ENCODE measurements at regions not wholly inside any gene's neighbourhood (a gene's known extent, or its start where the extent isn't known, plus 50 kb on each side); places are given as distances from the start of the nearest gene placed in this dataset.

DNA sequence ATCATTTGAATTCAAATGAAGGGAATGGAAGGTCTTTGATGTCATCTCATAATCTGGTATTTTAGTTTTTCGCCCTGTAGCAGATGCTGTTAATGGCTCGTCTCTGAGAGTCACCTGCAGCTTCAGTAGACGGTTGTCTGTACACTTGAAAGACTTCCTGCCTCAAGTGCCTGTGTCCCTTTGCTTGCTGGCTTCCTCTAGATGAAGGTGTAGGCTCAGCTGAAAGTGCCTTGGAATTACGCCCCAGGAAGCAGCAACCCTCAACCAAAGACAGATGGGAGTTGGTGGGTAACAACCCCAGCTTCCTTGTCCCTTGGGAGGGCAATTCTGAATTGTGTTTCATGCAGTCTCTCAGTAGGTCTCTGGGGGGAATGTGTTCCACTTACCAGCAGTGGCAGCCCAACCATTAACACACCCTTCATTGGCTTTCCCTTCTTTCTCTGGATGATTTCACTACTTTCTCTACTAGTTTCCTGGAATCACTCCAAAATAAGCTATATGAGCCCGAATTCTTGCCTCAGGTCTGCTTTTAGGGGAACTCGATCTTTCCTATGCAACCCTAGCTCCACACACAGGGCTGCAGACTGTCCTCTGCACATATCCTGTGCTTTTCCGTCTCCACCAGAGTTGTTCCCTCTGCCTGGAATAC is 395.6 kb downstream of the DMAC1 start:
- Histone ChIP-seq H3K4me3 (ENCODE audit: low read depth, low read length) (no peak overlapping the region), H3K27ac (ENCODE audit: low read depth) (no peak overlapping the region), H3K36me3 (ENCODE audit: insufficient read depth) (no peaks in the 10 kb centered on the region), H3K4me1 (ENCODE audit: insufficient read depth) (no peaks in the 10 kb centered on the region)
- 78% methylated on average over 7 of the region's 7 CpGs for WGBS
- no peak for DNase-seq (ENCODE audit: extremely low spot score)

DNA sequence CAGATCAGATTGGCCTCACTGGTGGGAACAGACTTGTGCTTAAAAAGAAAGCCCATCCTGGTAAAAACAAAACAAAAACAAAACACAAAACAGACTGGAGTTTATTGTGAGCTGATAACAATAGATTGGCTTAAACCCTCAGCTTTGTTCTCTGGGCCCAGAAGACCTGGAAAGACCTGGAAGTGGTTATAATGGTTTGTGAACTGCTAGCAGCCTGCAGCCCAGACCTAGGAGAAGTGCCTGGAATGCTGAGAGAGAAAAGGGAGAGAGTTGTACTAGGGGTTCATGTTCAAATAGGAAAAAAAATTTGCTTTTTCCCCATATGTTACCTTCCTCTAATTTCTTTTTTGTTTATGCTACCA is 396.6 kb downstream of the DMAC1 start:
- Histone ChIP-seq H3K4me1 (ENCODE audit: insufficient read depth) (no peaks in the 10 kb centered on the region), H3K27ac (ENCODE audit: low read depth) (no peak overlapping the region), H3K4me3 (ENCODE audit: low read depth, low read length) (no peak overlapping the region), H3K36me3 (ENCODE audit: insufficient read depth) (no peaks in the 10 kb centered on the region)
- DNase-seq (ENCODE audit: extremely low spot score), result no peak

DNA sequence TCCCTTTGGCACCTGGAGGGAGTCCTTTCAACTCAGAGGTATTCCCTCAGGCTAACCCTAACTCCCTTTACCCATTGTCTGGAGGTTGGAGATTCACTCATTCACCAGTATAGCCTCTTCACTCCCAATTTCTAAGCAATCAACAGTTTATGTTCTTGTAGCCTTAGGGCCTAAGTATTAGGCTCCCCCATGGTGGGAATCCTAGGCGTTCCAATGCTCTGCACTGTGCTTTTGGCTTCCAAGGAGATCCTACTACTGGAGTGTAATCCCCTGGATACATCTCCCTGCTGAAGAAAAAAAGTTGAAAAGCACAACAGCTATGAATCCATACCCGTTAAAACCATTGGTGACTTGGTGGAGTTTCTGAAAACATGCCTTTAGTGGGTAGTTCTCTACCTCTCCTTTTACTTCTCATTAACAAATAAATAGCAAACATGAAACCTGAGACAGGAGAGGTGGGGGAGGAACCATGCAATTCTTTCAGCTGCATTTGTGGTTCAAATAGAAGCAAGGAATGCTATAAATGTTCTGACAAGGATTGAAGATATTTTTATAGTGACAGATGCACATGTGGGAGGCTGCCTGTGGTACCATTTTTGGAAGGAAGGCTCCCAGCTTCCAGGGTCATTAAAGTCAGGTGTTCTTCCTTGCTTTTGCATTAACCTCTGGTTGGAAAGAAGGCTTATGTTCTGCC is 397.1 kb downstream of the DMAC1 start:
- DNase-seq (ENCODE audit: extremely low spot score), result no peak
- Histone ChIP-seq H3K4me3 (ENCODE audit: low read depth, low read length) (no peak overlapping the region), H3K27ac (ENCODE audit: low read depth) (no peak overlapping the region), H3K4me1 (ENCODE audit: insufficient read depth) (no peaks in the 10 kb centered on the region), H3K36me3 (ENCODE audit: insufficient read depth) (no peaks in the 10 kb centered on the region)
- 15% methylated on average over 2 of the region's 2 CpGs for WGBS

DNA sequence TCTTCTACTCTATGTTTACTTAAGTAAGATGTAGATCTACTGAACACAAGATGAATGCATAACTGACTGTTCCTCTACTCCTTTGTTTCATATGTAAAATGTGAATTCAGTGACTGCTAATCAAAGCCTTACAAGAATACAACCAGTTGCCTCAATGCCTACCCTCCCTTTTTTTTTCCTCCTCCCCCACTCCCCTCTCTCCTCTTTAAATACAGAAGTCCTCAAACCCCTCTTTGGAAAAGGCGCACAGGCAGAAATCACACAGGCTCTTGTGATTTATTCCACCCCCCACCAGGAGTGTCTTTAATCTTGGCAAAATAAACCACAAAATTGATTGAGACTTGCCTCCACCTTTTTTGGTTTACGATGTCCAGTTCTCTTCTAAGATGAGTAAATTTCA is 398.5 kb downstream of the DMAC1 start:
- H3K36me3 ChIP-seq (ENCODE audit: insufficient read depth), result no peaks in the 10 kb centered on the region
- no peak for DNase-seq (ENCODE audit: extremely low spot score)
- H3K4me1 ChIP-seq (ENCODE audit: insufficient read depth), result no peaks in the 10 kb centered on the region
- H3K27ac ChIP-seq (ENCODE audit: low read depth), result no peak overlapping the region
- 98% methylated on average over 2 of the region's 2 CpGs for WGBS
- no peak overlapping the region for H3K4me3 ChIP-seq (ENCODE audit: low read depth, low read length)

DNA sequence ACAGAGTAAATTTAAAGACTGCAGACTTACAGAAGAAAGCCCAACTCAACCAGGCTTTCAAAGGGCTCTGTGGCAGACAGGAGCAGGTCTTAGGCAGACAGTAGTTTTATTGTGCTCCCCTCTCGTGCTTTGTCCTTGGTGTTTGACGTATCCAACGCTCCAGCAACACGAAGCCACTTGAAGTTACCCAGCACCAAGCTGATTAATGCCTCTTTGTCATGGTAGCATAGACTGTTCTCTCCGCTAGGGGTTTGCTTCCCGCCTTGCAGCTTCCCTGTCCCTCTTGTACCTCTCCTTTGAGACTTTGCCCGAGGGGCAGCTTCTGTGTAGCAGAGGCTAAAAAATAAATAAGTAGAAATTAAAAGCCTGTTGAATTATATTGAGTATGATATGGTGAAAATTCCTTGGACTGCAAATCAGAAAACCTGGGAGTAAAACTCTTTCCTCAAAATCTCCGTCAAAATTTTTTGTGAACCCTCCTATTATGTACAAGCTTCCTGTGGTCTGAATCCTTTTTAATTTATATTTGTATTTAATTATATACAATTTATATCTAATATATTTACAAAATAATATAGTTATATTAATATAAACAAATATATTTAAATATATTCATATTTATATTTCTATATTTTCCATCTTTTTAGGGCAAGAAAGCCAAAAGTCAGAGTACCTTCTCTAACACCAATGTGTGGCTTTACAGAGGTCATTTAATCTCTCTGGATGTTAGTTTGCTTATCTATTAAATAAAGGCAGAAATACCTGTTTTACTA is 405.4 kb downstream of the DMAC1 start:
- 89% methylated on average over 8 of the region's 8 CpGs for WGBS
- no peak for DNase-seq (ENCODE audit: extremely low spot score)
- H3K36me3 ChIP-seq (ENCODE audit: insufficient read depth), result no peaks in the 10 kb centered on the region
- H3K4me1 ChIP-seq (ENCODE audit: insufficient read depth), result no peaks in the 10 kb centered on the region
- H3K27ac ChIP-seq (ENCODE audit: low read depth), result no peak overlapping the region
- no peak overlapping the region for H3K4me3 ChIP-seq (ENCODE audit: low read depth, low read length)

DNA sequence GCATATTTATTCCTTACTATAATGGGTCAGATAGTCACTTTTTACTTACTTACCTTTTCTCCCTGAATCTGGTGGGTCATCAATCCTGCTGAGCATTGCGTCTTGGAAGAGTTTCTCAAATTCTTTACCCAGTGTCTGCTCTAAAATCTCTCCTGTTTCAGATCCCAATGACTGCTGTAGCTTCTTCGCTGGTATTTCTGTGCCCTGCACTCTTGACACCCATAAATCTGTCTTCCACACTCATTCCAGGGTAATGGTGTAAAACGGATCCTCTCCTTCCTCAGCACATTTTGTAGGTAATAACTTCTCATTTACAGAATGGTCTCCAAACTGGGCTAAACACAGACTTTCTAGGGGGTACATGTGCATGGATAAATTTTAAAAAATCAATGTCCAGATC is 407.4 kb downstream of the DMAC1 start:
- H3K4me3 ChIP-seq (ENCODE audit: low read depth, low read length), result no peak overlapping the region
- no peak overlapping the region for H3K27ac ChIP-seq (ENCODE audit: low read depth)
- no peak for DNase-seq (ENCODE audit: extremely low spot score)
- H3K4me1 ChIP-seq (ENCODE audit: insufficient read depth), result no peaks in the 10 kb centered on the region
- WGBS, result 80% methylated on average over 3 of the region's 3 CpGs
- H3K36me3 ChIP-seq (ENCODE audit: insufficient read depth), result no peaks in the 10 kb centered on the region

DNA sequence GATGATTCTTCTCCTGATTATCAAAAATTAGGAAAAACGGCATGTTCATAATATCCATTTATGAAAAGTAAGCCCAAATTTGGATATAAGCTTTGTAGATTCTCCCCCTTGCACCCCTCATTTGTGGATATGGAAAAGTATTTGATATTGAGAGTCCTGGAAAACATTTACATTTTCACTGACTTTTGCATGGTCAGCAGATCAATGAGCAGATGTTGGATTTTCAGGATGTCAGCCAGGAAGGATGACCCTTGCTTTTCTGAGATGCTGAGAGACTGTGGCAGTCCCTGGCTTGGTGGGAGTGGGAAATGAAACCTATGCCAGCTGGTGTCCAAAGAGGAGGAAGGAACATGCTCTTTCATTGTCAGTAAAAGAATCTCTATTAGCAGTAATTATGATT is 410.8 kb downstream of the DMAC1 start:
- Histone ChIP-seq H3K4me1 (ENCODE audit: insufficient read depth) (no peaks in the 10 kb centered on the region), H3K27ac (ENCODE audit: low read depth) (no peak overlapping the region), H3K4me3 (ENCODE audit: low read depth, low read length) (no peak overlapping the region), H3K36me3 (ENCODE audit: insufficient read depth) (no peaks in the 10 kb centered on the region)
- WGBS, result 98% methylated on average over 1 of the region's 1 CpG
- DNase-seq (ENCODE audit: extremely low spot score), result no peak

DNA sequence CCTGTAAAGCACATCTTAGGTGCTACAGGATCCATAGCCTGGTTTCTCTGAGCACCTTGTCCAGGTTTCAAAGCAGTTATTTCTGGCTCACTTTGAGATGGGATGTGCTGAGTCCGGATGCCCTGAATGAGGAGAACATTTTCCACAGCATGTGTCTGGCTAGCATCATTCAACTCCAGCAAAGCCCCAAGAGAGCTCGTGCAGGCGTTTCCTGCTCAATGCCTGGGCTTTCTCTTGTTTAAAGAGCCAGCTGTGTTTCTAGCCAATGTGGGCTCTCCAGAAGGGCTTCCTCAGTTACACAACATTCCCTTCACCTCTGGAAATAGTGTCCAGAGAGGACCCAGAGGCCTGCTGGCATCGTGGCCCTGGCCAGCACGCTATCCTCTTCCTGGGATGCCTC is 411.7 kb downstream of the DMAC1 start:
- WGBS, result 38% methylated on average over 5 of the region's 5 CpGs
- no peaks in the 10 kb centered on the region for H3K36me3 ChIP-seq (ENCODE audit: insufficient read depth)
- no peak for DNase-seq (ENCODE audit: extremely low spot score)
- H3K4me1 ChIP-seq (ENCODE audit: insufficient read depth), result no peaks in the 10 kb centered on the region
- H3K4me3 ChIP-seq (ENCODE audit: low read depth, low read length), result no peak overlapping the region
- H3K27ac ChIP-seq (ENCODE audit: low read depth), result no peak overlapping the region

DNA sequence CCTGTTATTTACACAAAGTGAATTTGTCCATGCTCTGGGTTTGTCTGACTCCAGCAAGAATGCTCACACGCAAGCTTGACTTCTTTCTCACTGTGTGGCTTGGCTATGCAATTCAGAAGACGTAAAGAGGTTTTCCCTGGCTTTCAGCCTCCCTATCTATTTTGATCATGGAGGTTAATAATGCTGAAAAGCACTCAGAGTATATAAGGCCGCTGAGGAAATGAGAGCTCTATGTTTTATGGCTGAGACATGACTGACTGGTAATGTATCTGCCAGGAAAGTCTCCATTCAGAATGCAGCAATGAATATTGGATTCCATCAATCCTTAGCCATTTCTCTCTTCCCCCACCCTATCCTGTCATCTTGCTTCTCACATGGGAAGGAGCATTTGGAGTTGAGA is 417.3 kb downstream of the DMAC1 start:
- Histone ChIP-seq H3K4me1 (ENCODE audit: insufficient read depth) (no peaks in the 10 kb centered on the region), H3K4me3 (ENCODE audit: low read depth, low read length) (no peak overlapping the region), H3K36me3 (ENCODE audit: insufficient read depth) (no peaks in the 10 kb centered on the region), H3K27ac (ENCODE audit: low read depth) (no peak overlapping the region)
- 90% methylated on average over 3 of the region's 3 CpGs for WGBS
- DNase-seq (ENCODE audit: extremely low spot score), result no peak

DNA sequence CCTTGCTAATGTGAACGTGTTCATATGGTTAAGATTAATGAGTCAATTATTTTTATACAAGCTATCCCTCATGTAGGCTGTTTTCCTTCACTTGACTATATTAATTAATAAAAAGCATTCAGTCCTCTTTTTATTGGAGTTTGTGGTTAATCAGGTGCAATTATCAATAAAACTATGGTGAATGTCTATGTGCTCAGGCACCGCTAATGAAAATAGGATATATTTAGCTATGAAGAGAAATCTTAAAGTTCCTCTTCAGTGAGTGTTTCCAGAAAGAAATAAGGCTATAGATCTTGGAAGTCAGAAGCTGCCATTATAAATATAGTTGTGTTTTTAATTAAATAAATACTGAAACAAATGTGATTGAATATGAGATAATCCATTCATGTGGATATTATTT is 422.1 kb downstream of the DMAC1 start:
- no peak overlapping the region for H3K4me3 ChIP-seq (ENCODE audit: low read depth, low read length)
- no peaks in the 10 kb centered on the region for H3K36me3 ChIP-seq (ENCODE audit: insufficient read depth)
- no peaks in the 10 kb centered on the region for H3K4me1 ChIP-seq (ENCODE audit: insufficient read depth)
- no peak for DNase-seq (ENCODE audit: extremely low spot score)
- WGBS, result 89% methylated on average over 2 of the region's 2 CpGs
- no peak overlapping the region for H3K27ac ChIP-seq (ENCODE audit: low read depth)

DNA sequence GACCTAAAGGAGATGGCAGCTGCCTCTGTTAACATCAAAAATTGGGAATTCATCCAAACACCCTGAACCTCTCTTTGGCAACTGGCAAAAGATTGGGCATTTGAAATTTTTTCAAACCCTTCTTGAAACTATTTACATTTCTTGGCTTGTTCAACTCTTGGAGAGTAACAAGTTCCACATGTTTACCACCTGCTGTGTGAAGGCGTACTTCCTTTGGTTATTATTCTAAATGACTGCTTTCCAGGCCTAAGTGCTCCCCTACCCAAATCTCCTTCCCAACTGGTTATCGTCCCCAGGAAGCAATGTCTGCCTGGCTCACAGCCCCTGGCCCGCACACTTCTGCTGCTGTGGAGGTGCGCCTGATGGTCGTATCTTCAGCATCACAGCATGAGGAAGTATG is 422.7 kb downstream of the DMAC1 start:
- no peak for DNase-seq (ENCODE audit: extremely low spot score)
- H3K4me1 ChIP-seq (ENCODE audit: insufficient read depth), result no peaks in the 10 kb centered on the region
- H3K36me3 ChIP-seq (ENCODE audit: insufficient read depth), result no peaks in the 10 kb centered on the region

DNA sequence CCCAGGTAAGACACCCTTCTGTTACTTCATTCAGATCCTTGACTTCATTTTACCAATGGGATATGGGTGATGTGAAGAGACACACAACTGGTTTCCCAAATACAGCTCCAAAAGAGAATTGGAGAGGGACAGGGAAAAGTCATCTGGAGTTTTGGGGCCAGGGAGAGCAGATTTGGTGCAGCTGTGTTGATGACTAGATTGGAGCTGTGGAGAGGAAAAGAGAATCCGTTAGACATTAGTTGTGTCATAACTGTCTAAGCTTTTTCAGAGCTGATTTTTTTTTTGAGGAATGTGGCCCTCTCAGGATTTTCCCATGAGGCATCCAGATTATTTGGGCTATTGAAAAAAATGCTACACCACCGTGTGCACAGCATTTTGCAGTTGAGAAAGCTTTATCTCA is 423.4 kb downstream of the DMAC1 start:
- Histone ChIP-seq H3K4me1 (ENCODE audit: insufficient read depth) (no peaks in the 10 kb centered on the region), H3K36me3 (ENCODE audit: insufficient read depth) (no peaks in the 10 kb centered on the region), H3K4me3 (ENCODE audit: low read depth, low read length) (no peak overlapping the region), H3K27ac (ENCODE audit: low read depth) (no peak overlapping the region)
- DNase-seq (ENCODE audit: extremely low spot score), result no peak
- WGBS, result 76% methylated on average over 2 of the region's 2 CpGs

More for the DNA sequence above, 422.7 kb downstream of the DMAC1 start:
- Histone ChIP-seq H3K4me3 (ENCODE audit: low read depth, low read length) (no peak overlapping the region), H3K27ac (ENCODE audit: low read depth) (no peak overlapping the region)
- WGBS, result 80% methylated on average over 5 of the region's 5 CpGs

DNA sequence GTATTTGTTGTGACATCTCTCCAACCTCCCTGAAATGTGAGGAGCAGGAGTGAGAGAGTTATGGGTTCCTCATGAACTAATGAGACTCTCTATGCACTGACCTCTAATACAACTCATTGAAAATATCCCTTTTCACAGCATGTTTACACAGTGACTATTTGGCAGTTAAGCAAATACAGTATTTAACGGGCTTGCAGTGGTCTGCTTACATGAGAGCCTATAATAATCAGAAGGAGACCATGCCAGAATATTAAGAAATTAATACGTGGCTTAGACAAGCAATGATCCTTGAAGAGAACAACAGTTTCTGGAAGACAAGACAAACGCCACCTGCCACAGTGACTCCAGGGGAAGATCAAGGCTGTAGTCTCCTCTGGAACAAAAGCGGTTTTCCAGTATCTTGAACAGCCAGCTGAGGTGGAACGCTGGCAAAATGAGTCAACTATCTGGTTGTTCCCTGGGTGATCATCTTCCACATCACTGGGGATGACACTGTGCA is 424.5 kb downstream of the DMAC1 start:
- no peak overlapping the region for H3K27ac ChIP-seq (ENCODE audit: low read depth)
- H3K4me3 ChIP-seq (ENCODE audit: low read depth, low read length), result no peak overlapping the region
- WGBS, result 59% methylated on average over 5 of the region's 5 CpGs
- H3K36me3 ChIP-seq (ENCODE audit: insufficient read depth), result no peaks in the 10 kb centered on the region
- no peak for DNase-seq (ENCODE audit: extremely low spot score)
- no peaks in the 10 kb centered on the region for H3K4me1 ChIP-seq (ENCODE audit: insufficient read depth)

DNA sequence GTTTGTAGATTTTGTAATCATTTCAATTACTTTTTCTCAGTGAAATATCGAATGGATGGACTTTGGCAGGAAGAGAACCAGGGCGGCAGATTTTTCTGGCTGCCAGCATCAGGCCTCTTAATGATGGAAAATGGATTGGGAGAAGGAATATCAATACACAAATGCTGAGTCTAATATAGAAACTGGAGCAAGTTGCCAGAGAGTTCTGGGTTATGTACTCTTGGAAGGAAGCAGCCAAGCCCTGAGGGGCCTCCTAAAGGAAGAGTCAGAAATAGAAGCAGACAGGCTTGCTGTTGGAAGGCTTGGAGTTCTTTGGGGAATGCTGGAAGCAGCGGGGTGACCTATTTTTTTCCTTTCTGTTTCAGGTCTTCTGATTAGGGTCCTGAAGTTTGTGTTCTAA is 428.6 kb downstream of the DMAC1 start:
- H3K4me3 ChIP-seq (ENCODE audit: low read depth, low read length), result no peak overlapping the region
- 53% methylated on average over 3 of the region's 3 CpGs for WGBS
- no peak overlapping the region for H3K27ac ChIP-seq (ENCODE audit: low read depth)
- H3K36me3 ChIP-seq (ENCODE audit: insufficient read depth), result no peaks in the 10 kb centered on the region
- no peak for DNase-seq (ENCODE audit: extremely low spot score)
- no peaks in the 10 kb centered on the region for H3K4me1 ChIP-seq (ENCODE audit: insufficient read depth)
